Mononuclear cell (primary cell): ENCODE measurements at regions not wholly inside any gene's neighbourhood (a gene's known extent, or its start where the extent isn't known, plus 50 kb on each side); places are given as distances from the start of the nearest gene placed in this dataset.
"Not testable (repeated sequence)": the region's sequence is repeated elsewhere in the genome, so short reads cannot be mapped to it uniquely, and the experiment has no call there.

ENCODE experiments used
- H3K27me3 ChIP-seq: 2 replicates; pipeline ENCODE4 v1.6.0; 2011; ENCODE audit warnings: low read length, control low read depth; ENCODE audit not compliant: insufficient read depth
- H3K4me1 ChIP-seq: 2 replicates; pipeline ENCODE4 v1.5.1; 2011; ENCODE audit warnings: mild to moderate bottlenecking, low read length, control low read depth; ENCODE audit not compliant: insufficient read depth
- H3K4me3 ChIP-seq: 2 replicates; pipeline ENCODE4 v1.5.1; 2011; ENCODE audit warnings: mild to moderate bottlenecking, low read length, moderate library complexity
- H3K9me3 ChIP-seq: 2 replicates; pipeline ENCODE4 v1.5.1; 2011; ENCODE audit warnings: low read depth, mild to moderate bottlenecking, control low read depth, low read length

GRCh38 chr6:163860287-163861081, 446.0 kb downstream of the QKI start:
- Histone ChIP-seq H3K4me1 (no peaks in the 10 kb centered on the region), H3K27me3 (peaks cover 16% of the 10 kb centered on the region), H3K4me3 (no peak overlapping the region), H3K9me3 (no peaks in the 10 kb centered on the region)

- not testable (repeated sequence) for H3K4me3 ChIP-seq, H3K4me1 ChIP-seq, H3K9me3 ChIP-seq
- peaks cover 16% of the 10 kb centered on the region for H3K27me3 ChIP-seq
Observed at GRCh38 chr6:163858870-163859269, 444.4 kb downstream of the QKI start.

GRCh38 chr6:163857421-163857820, 442.9 kb downstream of the QKI start:
- H3K4me3 ChIP-seq: no peak overlapping the region
- no peaks in the 10 kb centered on the region for H3K4me1 ChIP-seq
- no peaks in the 10 kb centered on the region for H3K9me3 ChIP-seq
- peaks cover 16% of the 10 kb centered on the region for H3K27me3 ChIP-seq

- H3K9me3 ChIP-seq: peaks cover 29% of the 10 kb centered on the region
- no peaks in the 10 kb centered on the region for H3K27me3 ChIP-seq
- no peak overlapping the region for H3K4me3 ChIP-seq
- H3K4me1 ChIP-seq: no peaks in the 10 kb centered on the region
Observed at GRCh38 chr6:163850874-163851273, 436.4 kb downstream of the QKI start.

- no peaks in the 10 kb centered on the region for H3K4me1 ChIP-seq
- peaks cover 7% of the 10 kb centered on the region for H3K9me3 ChIP-seq
- no peak overlapping the region for H3K4me3 ChIP-seq
- H3K27me3 ChIP-seq: no peaks in the 10 kb centered on the region
Observed at GRCh38 chr6:163844761-163845160, 430.2 kb downstream of the QKI start.

GRCh38 chr6:163844357-163844756, 429.8 kb downstream of the QKI start:
- Histone ChIP-seq H3K27me3 (no peaks in the 10 kb centered on the region), H3K9me3 (peaks cover 3% of the 10 kb centered on the region), H3K4me3 (no peak overlapping the region), H3K4me1 (no peaks in the 10 kb centered on the region)

GRCh38 chr6:163843218-163843617, 428.7 kb downstream of the QKI start:
- H3K27me3 ChIP-seq: no peaks in the 10 kb centered on the region
- no peaks in the 10 kb centered on the region for H3K4me1 ChIP-seq
- no peaks in the 10 kb centered on the region for H3K9me3 ChIP-seq

GRCh38 chr6:163842467-163842866, 427.9 kb downstream of the QKI start:
- no peaks in the 10 kb centered on the region for H3K9me3 ChIP-seq
- no peak overlapping the region for H3K4me3 ChIP-seq
- H3K4me1 ChIP-seq: no peaks in the 10 kb centered on the region
- H3K27me3 ChIP-seq: peaks cover 3% of the 10 kb centered on the region

More at GRCh38 chr6:163843218-163843617, 428.7 kb downstream of the QKI start:
- no peak overlapping the region for H3K4me3 ChIP-seq

GRCh38 chr6:163841733-163842132, 427.2 kb downstream of the QKI start:
- H3K27me3 ChIP-seq: peaks cover 3% of the 10 kb centered on the region
- H3K4me3 ChIP-seq: no peak overlapping the region

GRCh38 chr6:163841326-163841725, 426.8 kb downstream of the QKI start:
- no peak overlapping the region for H3K4me3 ChIP-seq
- H3K27me3 ChIP-seq: peaks cover 3% of the 10 kb centered on the region
- H3K9me3 ChIP-seq: no peaks in the 10 kb centered on the region
- H3K4me1 ChIP-seq: no peaks in the 10 kb centered on the region

More at GRCh38 chr6:163841733-163842132, 427.2 kb downstream of the QKI start:
- H3K4me1 ChIP-seq: no peaks in the 10 kb centered on the region
- H3K9me3 ChIP-seq: no peaks in the 10 kb centered on the region

GRCh38 chr6:163840880-163841279, 426.4 kb downstream of the QKI start:
- Histone ChIP-seq H3K4me3 (no peak overlapping the region), H3K4me1 (no peaks in the 10 kb centered on the region), H3K27me3 (peaks cover 3% of the 10 kb centered on the region), H3K9me3 (no peaks in the 10 kb centered on the region)

GRCh38 chr6:163839296-163839695, 424.8 kb downstream of the QKI start:
- no peaks in the 10 kb centered on the region for H3K4me1 ChIP-seq
- H3K9me3 ChIP-seq: no peaks in the 10 kb centered on the region
- H3K27me3 ChIP-seq: peaks cover 3% of the 10 kb centered on the region
- H3K4me3 ChIP-seq: no peak overlapping the region

- Histone ChIP-seq H3K4me3 (no peak overlapping the region), H3K9me3 (no peaks in the 10 kb centered on the region), H3K4me1 (no peaks in the 10 kb centered on the region), H3K27me3 (peaks cover 3% of the 10 kb centered on the region)
Observed at GRCh38 chr6:163837691-163838431, 423.3 kb downstream of the QKI start.

GRCh38 chr6:163836876-163837690, 422.6 kb downstream of the QKI start:
- H3K27me3 ChIP-seq: peaks cover 3% of the 10 kb centered on the region
- no peaks in the 10 kb centered on the region for H3K9me3 ChIP-seq
- no peak overlapping the region for H3K4me3 ChIP-seq
- H3K4me1 ChIP-seq: no peaks in the 10 kb centered on the region
